NCI-H2081 treated with DMSO at 0.1 percent for 48 hours (cell line): ENCODE measurements at regions not wholly inside any gene's neighbourhood (a gene's known extent, or its start where the extent isn't known, plus 50 kb on each side); places are given as distances from the start of the nearest gene placed in this dataset.
"Not testable (repeated sequence)": the region's sequence is repeated elsewhere in the genome, so short reads cannot be mapped to it uniquely, and the experiment has no call there.

Experiments used
- DNase-seq: peaks from one replicate; lab custom pipeline; 2025; lab: John Stamatoyannopoulos, UW

- DNase-seq = no peak
Observed at GRCh38 chr11:116373104-116373944, 399.5 kb downstream of the BUD13 start.

GRCh38 chr11:116371146-116371545 is 401.6 kb downstream of the BUD13 start:
- no peak for DNase-seq

- DNase-seq = no peak
Observed at GRCh38 chr11:116368784-116369183, 404.0 kb downstream of the BUD13 start.

DNA sequence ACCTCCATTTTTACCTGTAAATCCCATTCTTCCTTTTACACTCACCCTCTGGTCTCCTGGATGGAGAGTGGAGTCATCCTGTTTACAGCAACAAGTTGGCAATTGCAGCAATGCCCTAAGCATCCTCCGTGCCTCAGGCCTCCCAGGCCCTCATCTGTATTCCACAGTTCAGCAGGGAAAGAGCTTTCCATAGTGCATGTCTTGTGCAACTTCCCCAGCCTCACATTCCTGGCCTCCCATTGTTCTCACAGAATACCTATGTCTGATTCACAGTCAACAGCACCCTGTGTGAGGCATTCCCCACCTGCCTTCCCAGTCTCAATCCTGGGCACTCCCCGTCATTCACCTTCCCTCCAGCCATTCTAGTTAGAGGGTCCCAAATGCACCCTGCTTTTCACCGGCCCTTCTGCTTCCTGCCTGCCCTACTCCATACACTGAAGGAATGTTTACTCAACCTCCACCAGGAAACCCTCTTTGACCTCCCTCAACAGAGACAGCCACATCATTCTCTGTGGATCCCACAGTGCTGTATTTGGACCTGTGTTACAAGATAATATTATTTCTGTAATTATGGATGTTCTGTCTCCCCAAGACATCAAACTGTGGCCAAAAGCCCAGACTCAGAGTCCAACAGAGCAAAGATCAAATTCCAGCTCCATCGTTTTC is 405.7 kb downstream of the BUD13 start:
- DNase-seq = no peak

GRCh38 chr11:116366451-116366850 is 406.3 kb downstream of the BUD13 start:
- DNase-seq = no peak

DNA sequence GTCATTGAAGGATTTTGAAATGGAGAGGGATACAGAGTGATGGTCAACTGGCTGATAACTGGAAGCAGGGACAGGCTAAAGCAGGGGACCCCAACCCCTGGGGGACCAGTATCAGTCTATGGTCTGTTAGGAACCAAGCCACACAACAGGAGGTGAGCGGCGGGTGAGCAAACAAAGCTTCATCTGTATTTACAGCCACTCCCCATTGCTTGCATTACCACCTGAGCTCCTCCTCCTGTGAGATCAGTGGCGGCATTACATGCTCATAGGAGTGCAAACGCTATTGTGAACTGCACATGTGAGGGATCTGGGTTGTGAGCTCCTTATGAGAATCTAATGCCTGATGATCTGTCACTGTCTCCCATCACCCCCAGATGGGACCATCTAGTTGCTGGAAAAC is 407.9 kb downstream of the BUD13 start:
- not testable (repeated sequence) for DNase-seq

DNA sequence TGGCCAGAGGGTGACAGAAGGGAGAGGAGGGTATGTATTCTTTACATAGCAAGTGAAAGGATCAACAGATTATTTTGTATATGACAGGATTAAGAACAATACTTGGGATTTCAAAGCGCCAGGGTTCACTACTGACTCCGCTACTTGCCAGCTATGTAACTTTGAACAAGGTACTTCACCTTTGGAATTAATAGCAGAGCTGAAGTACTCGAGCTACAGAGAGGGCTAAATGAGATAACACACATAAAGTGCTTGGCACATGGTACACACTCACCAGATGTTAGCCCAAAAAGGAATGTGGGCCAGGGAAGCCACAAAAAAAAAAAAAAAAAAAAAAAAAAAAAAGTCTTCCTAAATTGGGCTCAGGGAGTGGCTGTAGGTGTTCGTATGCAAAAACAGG is 408.4 kb downstream of the BUD13 start:
- no peak for DNase-seq

DNA sequence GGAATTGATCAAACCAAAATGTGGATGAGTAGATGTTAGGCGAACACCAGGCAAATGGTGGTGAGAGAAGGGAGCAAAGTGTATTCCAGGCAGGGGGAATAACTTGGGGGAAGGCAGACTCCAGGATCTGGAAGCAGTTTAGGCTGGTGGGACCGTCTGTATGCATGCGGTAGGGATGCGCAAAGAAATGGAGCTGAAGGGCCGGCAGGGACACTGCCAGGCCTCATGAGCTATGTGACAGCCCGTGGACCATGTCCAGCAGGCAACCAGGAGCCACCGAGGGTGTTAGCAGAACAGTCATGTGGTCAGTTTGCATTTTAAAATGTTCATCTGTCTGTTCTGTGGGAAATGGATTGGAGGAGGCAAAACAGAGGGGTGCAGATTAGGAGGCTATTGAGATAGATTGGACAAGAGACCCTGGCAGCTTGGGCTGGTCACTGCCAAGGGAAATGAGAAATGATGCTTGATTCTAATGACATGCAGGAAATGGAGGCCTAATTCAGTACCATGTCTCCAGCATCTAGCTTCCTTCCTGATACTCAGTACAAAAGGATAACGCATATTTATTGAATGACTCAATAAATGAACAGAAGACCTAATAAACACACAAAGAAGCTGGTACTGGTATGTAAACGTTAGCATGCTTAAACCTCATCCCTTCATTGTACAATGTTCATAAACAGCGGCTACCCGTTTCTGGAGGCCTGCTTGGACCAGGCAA is 412.4 kb downstream of the BUD13 start:
- no peak for DNase-seq

GRCh38 chr11:116357784-116358544 is 414.8 kb downstream of the BUD13 start:
- DNase-seq = no peak

DNA sequence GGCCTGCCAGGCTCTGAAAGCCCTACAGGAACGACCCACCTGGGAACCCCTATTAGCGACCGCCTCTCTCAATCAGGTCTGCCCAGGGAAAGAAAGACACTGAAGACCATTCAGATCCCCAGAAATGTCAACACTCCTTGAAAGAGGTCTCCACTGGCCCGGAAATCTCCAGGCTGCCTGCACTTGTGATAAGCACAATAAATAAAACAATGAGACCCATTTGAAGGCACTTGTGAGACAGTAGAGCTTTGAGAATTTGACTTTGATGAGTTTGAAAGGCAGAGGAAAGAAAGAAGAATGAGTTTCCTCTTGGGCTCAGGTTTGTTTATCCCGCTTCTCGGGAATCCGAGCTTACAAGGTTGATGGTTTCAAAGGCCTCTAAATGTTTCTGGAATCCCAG is 416.3 kb downstream of the BUD13 start:
- no peak for DNase-seq

DNA sequence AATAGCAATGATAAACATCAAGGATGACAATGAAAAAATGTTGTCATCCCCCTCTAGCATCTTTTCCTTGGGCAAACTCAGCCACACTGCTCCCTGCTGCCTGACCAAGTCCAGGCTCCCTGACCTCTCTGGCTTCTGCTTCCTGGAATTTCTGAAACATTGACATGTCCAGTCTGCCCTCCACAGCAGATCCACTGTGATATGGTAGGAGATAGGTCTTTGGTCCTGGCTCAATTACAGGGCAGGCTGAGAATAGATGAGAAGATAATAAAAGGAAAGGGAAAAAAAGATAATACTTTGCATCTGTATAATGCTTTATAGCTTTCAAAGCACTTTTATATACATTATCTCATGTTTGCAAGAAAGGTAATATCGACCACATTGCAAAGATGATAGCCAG is 417.7 kb downstream of the BUD13 start:
- no peak for DNase-seq

- no peak for DNase-seq
Observed at GRCh38 chr11:116353589-116353988, 419.2 kb downstream of the BUD13 start.

- DNase-seq = no peak
Observed at GRCh38 chr11:116352881-116353280, 419.9 kb downstream of the BUD13 start.

DNA sequence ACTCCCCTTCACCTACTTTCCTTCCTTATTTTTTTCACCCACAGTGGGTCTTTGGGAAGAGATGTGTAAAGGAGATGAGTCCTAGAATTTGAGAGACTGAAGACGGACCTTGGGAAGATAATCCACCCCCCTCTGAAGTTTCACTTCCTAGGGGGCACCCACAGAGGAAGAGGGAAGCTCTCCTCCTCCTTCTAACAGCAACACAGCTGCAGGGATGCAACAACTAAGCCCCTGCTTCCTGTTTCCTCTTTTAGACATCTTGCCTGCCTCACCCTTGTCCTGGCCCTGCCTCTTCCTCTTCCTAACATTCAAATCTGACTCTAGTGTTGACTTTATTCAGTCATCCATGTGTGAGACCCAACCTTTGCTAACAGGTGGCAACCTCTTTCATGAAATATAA is 424.6 kb downstream of the BUD13 start:
- DNase-seq = no peak

GRCh38 chr11:116345575-116345974 is 427.2 kb downstream of the BUD13 start:
- DNase-seq = no peak

- DNase-seq = no peak
Observed at GRCh38 chr11:116344601-116345000, 428.2 kb downstream of the BUD13 start.

DNA sequence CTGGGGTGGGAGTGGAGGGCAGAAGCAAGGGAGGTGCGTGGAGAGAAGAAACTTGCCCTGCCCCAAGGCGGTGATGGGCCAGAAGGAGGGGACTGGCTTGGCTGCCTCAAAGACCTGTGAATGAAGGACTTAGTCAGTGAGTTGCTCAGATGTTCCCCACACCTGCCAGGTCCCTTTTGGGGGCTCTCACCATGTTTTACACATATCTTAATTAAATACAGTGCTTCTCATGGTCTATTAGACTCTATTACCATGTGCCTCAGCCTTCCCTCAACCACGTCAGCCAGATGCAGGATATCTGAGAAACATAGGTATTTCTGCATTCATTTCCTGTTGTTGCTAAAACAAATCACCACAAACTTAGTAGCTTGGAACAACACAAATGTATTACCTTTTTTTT is 429.5 kb downstream of the BUD13 start:
- DNase-seq = no peak

- DNase-seq = no peak
Observed at GRCh38 chr11:116342148-116342547, 430.6 kb downstream of the BUD13 start.

GRCh38 chr11:116339306-116340098 is 433.3 kb downstream of the BUD13 start:
- no peak for DNase-seq

GRCh38 chr11:116338500-116338899 is 434.3 kb downstream of the BUD13 start:
- DNase-seq = not testable (repeated sequence)

DNA sequence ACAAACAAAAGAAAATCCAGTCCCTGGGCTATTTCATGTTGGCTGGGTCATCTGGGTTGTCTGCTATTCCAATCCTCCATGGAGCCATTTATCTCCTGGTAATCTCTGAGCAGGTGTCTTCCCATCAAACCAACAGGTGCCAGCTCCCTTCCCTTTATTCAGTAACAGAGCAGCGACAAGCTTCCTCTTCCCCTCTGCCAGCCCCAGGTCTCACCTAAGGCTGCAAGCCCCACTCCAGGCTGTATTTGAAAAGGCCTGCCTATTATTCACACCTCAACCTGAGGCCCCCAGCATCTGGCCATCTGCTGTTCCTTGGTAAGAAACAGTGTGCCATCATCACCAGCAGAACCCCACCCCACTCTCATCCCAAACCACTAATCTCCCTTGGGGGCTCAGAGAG is 436.2 kb downstream of the BUD13 start:
- no peak for DNase-seq
